GM12892 (cell line): ENCODE measurements at regions not wholly inside any gene's neighbourhood (a gene's known extent, or its start where the extent isn't known, plus 50 kb on each side); places are given as distances from the start of the nearest gene placed in this dataset.

Experiments used
- POLR2A ChIP-seq: IDR thresholded peaks from 2 replicates; pipeline ENCODE4 v1.6.1; 2011; ENCODE audit warnings: low read depth, low read length, control low read depth
- POLR2AphosphoS5 ChIP-seq: IDR thresholded peaks from 2 replicates; pipeline ENCODE4 v1.6.1; 2011; ENCODE audit warnings: low read depth, low read length, control low read depth

DNA sequence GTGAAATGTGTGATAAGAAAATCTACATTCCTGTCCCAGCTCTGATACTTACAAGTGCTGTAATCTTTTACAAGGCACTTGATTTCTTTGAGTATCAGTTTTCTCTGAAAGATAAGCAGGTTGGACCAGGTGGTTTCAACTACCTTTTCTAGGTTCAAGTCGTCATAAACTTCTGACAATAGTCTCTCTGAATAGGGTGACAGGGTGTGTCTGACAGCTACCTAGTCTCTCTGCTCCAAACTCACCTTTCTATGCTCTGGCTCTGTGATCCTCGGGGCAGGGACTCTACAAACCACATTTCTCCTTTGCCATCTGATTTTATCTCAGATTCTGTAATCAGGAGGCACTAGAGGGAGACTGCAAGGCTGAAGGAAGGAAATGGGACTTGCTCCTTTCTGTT is 137.7 kb upstream of the SYT1 start:
- TF ChIP-seq POLR2A, result no peak
- no peak for TF ChIP-seq POLR2AphosphoS5
